ENCODE measurements at regions not wholly inside any gene's neighbourhood (a gene's known extent, or its start where the extent isn't known, plus 50 kb on each side); places are given as distances from the start of the nearest gene placed in this dataset.

- no peak for DNase-seq (ENCODE audit: low read depth)
These were observed 55.9 kb upstream of the MTAP start for GRCh38 chr9:21746550-21746949.

GRCh38 chr9:21747175-21747574 is 55.3 kb upstream of the MTAP start:
- no peak for DNase-seq (ENCODE audit: low read depth)

GRCh38 chr9:21750021-21750735 is 52.3 kb upstream of the MTAP start:
- DNase-seq (ENCODE audit: low read depth): no peak

- DNase-seq (ENCODE audit: low read depth): no peak
These were observed 50.4 kb upstream of the MTAP start for GRCh38 chr9:21751998-21752397.
